ENCODE measurements at regions not wholly inside any gene's neighbourhood (a gene's known extent, or its start where the extent isn't known, plus 50 kb on each side); places are given as distances from the start of the nearest gene placed in this dataset.
"Not testable (repeated sequence)": the region's sequence is repeated elsewhere in the genome, so short reads cannot be mapped to it uniquely, and the experiment has no call there.

- Histone ChIP-seq H3K79me2 (ENCODE audit: insufficient read depth, low read length) (no peaks in the 10 kb centered on the region), H2AFZ (ENCODE audit: low read length) (no peak overlapping the region), H3K4me2 (ENCODE audit: low read depth, low read length, poor library complexity, severe bottlenecking) (no peak overlapping the region), H4K20me1 (ENCODE audit: insufficient read depth, low read length, poor library complexity, severe bottlenecking) (no peaks in the 10 kb centered on the region), H3K4me3 (ENCODE audit: low read length, poor library complexity, severe bottlenecking) (no peak overlapping the region), H3F3A (ENCODE audit: low read depth) (no peaks in the 10 kb centered on the region), H3K9me3 (ENCODE audit: insufficient read depth, low read depth, low read length) (no peaks in the 10 kb centered on the region), H3K9ac (ENCODE audit: low read depth, low read length, poor library complexity, severe bottlenecking) (no peak overlapping the region), H3K4me1 (ENCODE audit: insufficient read depth, low read length, poor library complexity, severe bottlenecking) (no peaks in the 10 kb centered on the region), H3K27me3 (ENCODE audit: insufficient read depth, low read length, poor library complexity, severe bottlenecking) (no peaks in the 10 kb centered on the region), H3K36me3 (ENCODE audit: insufficient read depth, low read length) (no peaks in the 10 kb centered on the region), H3K9me2 (replicated peaks; ENCODE audit: low read depth, low read length) (no peaks in the 10 kb centered on the region)
- TF ChIP-seq EZH2phosphoT487 (IDR thresholded peaks at IDR 0.05; ENCODE audit: borderline replicate concordance) (no peak), CTCF (conservative IDR thresholded peaks at IDR 0.05; ENCODE audit: low read length) (no peak)
These were observed 67.3 kb upstream of the VWC2 start for GRCh38 chr7:49706106-49706505.

GRCh38 chr7:49707891-49708290, 65.5 kb upstream of the VWC2 start:
- Histone ChIP-seq H3K79me2 (ENCODE audit: insufficient read depth, low read length) (no peaks in the 10 kb centered on the region), H3K4me3 (ENCODE audit: low read length, poor library complexity, severe bottlenecking) (no peak overlapping the region), H3K9me3 (ENCODE audit: insufficient read depth, low read depth, low read length) (no peaks in the 10 kb centered on the region), H4K20me1 (ENCODE audit: insufficient read depth, low read length, poor library complexity, severe bottlenecking) (no peaks in the 10 kb centered on the region), H3F3A (ENCODE audit: low read depth) (no peaks in the 10 kb centered on the region), H3K9ac (ENCODE audit: low read depth, low read length, poor library complexity, severe bottlenecking) (no peak overlapping the region), H3K27me3 (ENCODE audit: insufficient read depth, low read length, poor library complexity, severe bottlenecking) (no peaks in the 10 kb centered on the region), H3K9me2 (replicated peaks; ENCODE audit: low read depth, low read length) (no peaks in the 10 kb centered on the region), H3K36me3 (ENCODE audit: insufficient read depth, low read length) (no peaks in the 10 kb centered on the region), H3K4me1 (ENCODE audit: insufficient read depth, low read length, poor library complexity, severe bottlenecking) (no peaks in the 10 kb centered on the region), H2AFZ (ENCODE audit: low read length) (no peak overlapping the region), H3K4me2 (ENCODE audit: low read depth, low read length, poor library complexity, severe bottlenecking) (no peak overlapping the region)
- TF ChIP-seq EZH2phosphoT487 (IDR thresholded peaks at IDR 0.05; ENCODE audit: borderline replicate concordance) (no peak), CTCF (conservative IDR thresholded peaks at IDR 0.05; ENCODE audit: low read length) (no peak)

- no peaks in the 10 kb centered on the region for H3K79me2 ChIP-seq (ENCODE audit: insufficient read depth, low read length)
- no peaks in the 10 kb centered on the region for H3F3A ChIP-seq (ENCODE audit: low read depth)
- H4K20me1 ChIP-seq (ENCODE audit: insufficient read depth, low read length, poor library complexity, severe bottlenecking), result no peaks in the 10 kb centered on the region
- H3K4me1 ChIP-seq (ENCODE audit: insufficient read depth, low read length, poor library complexity, severe bottlenecking), result no peaks in the 10 kb centered on the region
- H3K27me3 ChIP-seq (ENCODE audit: insufficient read depth, low read length, poor library complexity, severe bottlenecking), result no peaks in the 10 kb centered on the region
- no peak overlapping the region for H3K4me3 ChIP-seq (ENCODE audit: low read length, poor library complexity, severe bottlenecking)
- H3K9ac ChIP-seq (ENCODE audit: low read depth, low read length, poor library complexity, severe bottlenecking), result no peak overlapping the region
- no peaks in the 10 kb centered on the region for H3K36me3 ChIP-seq (ENCODE audit: insufficient read depth, low read length)
- H3K9me3 ChIP-seq (ENCODE audit: insufficient read depth, low read depth, low read length), result no peaks in the 10 kb centered on the region
- TF ChIP-seq EZH2phosphoT487 (IDR thresholded peaks at IDR 0.05; ENCODE audit: borderline replicate concordance) (no peak), CTCF (conservative IDR thresholded peaks at IDR 0.05; ENCODE audit: low read length) (no peak)
- no peak overlapping the region for H3K4me2 ChIP-seq (ENCODE audit: low read depth, low read length, poor library complexity, severe bottlenecking)
- no peak overlapping the region for H2AFZ ChIP-seq (ENCODE audit: low read length)
- H3K9me2 ChIP-seq (replicated peaks; ENCODE audit: low read depth, low read length), result no peaks in the 10 kb centered on the region
These were observed 64.8 kb upstream of the VWC2 start for GRCh38 chr7:49708590-49708989.

- H3K79me2 ChIP-seq (ENCODE audit: insufficient read depth, low read length); H3F3A ChIP-seq (ENCODE audit: low read depth); H3K4me3 ChIP-seq (ENCODE audit: low read length, poor library complexity, severe bottlenecking); H3K27me3 ChIP-seq (ENCODE audit: insufficient read depth, low read length, poor library complexity, severe bottlenecking); H3K4me1 ChIP-seq (ENCODE audit: insufficient read depth, low read length, poor library complexity, severe bottlenecking); H2AFZ ChIP-seq (ENCODE audit: low read length); H3K36me3 ChIP-seq (ENCODE audit: insufficient read depth, low read length); H3K9ac ChIP-seq (ENCODE audit: low read depth, low read length, poor library complexity, severe bottlenecking); H3K9me2 ChIP-seq (replicated peaks; ENCODE audit: low read depth, low read length); H3K4me2 ChIP-seq (ENCODE audit: low read depth, low read length, poor library complexity, severe bottlenecking); H4K20me1 ChIP-seq (ENCODE audit: insufficient read depth, low read length, poor library complexity, severe bottlenecking); H3K9me3 ChIP-seq (ENCODE audit: insufficient read depth, low read depth, low read length): not testable (repeated sequence)
These were observed 62.2 kb upstream of the VWC2 start for GRCh38 chr7:49711072-49711723.

Measured in Loucy (cell line).